HEK293 (cell line): ENCODE measurements at regions not wholly inside any gene's neighbourhood (a gene's known extent, or its start where the extent isn't known, plus 50 kb on each side); places are given as distances from the start of the nearest gene placed in this dataset.

Experiments
- CTCF ChIP-seq: fragments of 450-650 bp; formaldehyde crosslinking; IDR thresholded peaks from 2 replicates; pipeline ENCODE4 v1.5.1; 2016; ENCODE audit warnings: missing biosample characterization, missing genetic modification characterization
- HOXC10 ChIP-seq: sonication (generic); formaldehyde crosslinking; IDR thresholded peaks from 2 replicates; pipeline ENCODE4 v1.8.1; 2023; ENCODE audit warnings: mild to moderate bottlenecking, missing genetic modification reagents
- MZF1 ChIP-seq: fragments of 450-650 bp; formaldehyde crosslinking; IDR thresholded peaks from 2 replicates; pipeline ENCODE4 v1.5.1; 2017; ENCODE audit warnings: missing biosample characterization, missing genetic modification characterization, borderline replicate concordance
- OVOL3 ChIP-seq: fragments of 450-650 bp; formaldehyde crosslinking; IDR thresholded peaks from 2 replicates; pipeline ENCODE4 v1.5.1; 2016; ENCODE audit warnings: missing biosample characterization, missing genetic modification characterization
- REST ChIP-seq: fragments of 450-650 bp; formaldehyde crosslinking; IDR thresholded peaks from 2 replicates; pipeline ENCODE4 v1.5.1; 2016; ENCODE audit warnings: missing biosample characterization, missing genetic modification characterization
- ZBTB20 ChIP-seq: fragments of 450-650 bp; formaldehyde crosslinking; IDR thresholded peaks from 2 replicates; pipeline ENCODE4 v1.5.1; 2016; ENCODE audit warnings: missing biosample characterization, missing genetic modification characterization
- ZNF266 ChIP-seq: fragments of 450-650 bp; formaldehyde crosslinking; IDR thresholded peaks from 2 replicates; pipeline ENCODE4 v1.5.1; 2016; ENCODE audit warnings: missing biosample characterization, missing genetic modification characterization, low read depth
- ZNF549 ChIP-seq: fragments of 450-650 bp; IDR thresholded peaks from 2 replicates; pipeline ENCODE4 v1.5.1; 2018; ENCODE audit warnings: missing biosample characterization, missing genetic modification characterization, mild to moderate bottlenecking, inconsistent platforms, moderate library complexity
- ZNF660 ChIP-seq: fragments of 450-650 bp; IDR thresholded peaks from 2 replicates; pipeline ENCODE4 v1.5.1; 2018; ENCODE audit warnings: missing biosample characterization, mild to moderate bottlenecking, missing genetic modification characterization
- TF ChIP-seq, protein P1 (sequence below): fragments of 450-650 bp; formaldehyde crosslinking; IDR thresholded peaks from 2 replicates; pipeline ENCODE4 v1.5.1; 2016; ENCODE audit warnings: missing biosample characterization, missing genetic modification characterization

DNA sequence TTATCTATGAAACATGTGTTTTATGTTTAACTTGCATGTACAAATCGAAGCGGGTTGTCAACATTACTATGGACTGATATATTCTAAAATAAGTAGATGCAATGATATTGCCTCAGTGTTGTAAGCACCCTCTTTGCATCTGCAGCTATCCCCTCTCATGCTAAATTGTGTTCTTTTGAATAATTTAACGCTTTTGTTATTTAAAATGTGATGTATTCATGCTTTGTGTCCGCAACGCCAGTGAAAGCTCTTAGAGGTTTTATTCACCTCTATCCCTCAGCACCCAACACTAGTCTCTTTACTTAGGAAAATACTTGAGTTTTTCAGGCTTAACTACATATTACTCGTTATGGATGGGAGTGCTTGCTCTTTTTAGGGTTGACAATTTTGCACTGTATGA, 173.7 kb upstream of the ID4 start:
- TF ChIP-seq CTCF (tag by site-specific recombination) (no peak), OVOL3 (no peak), ZBTB20 (tag by site-specific recombination) (no peak), HOXC10 (CRISPR knock-in tag) (no peak), REST (tag by site-specific recombination) (no peak), ZNF549 (tag by site-specific recombination) (no peak), ZNF266 (tag by site-specific recombination) (no peak), MZF1 (tag by site-specific recombination) (no peak), ZNF660 (tag by site-specific recombination) (no peak)
- TF ChIP-seq, protein P1, sequence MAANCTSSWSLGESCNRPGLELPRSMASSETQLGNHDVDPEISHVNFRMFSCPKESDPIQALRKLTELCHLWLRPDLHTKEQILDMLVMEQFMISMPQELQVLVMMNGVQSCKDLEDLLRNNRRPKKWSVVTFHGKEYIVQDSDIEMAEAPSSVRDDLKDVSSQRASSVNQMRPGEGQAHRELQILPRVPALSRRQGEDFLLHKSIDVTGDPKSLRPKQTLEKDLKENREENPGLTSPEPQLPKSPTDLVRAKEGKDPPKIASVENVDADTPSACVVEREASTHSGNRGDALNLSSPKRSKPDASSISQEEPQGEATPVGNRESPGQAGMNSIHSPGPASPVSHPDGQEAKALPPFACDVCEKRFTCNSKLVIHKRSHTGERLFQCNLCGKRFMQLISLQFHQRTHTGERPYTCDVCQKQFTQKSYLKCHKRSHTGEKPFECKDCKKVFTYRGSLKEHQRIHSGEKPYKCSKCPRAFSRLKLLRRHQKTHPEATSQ: no peak
